ENCODE measurements at regions not wholly inside any gene's neighbourhood (a gene's known extent, or its start where the extent isn't known, plus 50 kb on each side); places are given as distances from the start of the nearest gene placed in this dataset.

- H3K36me3 ChIP-seq, result no peaks in the 10 kb centered on the region
- TF ChIP-seq, protein P1, sequence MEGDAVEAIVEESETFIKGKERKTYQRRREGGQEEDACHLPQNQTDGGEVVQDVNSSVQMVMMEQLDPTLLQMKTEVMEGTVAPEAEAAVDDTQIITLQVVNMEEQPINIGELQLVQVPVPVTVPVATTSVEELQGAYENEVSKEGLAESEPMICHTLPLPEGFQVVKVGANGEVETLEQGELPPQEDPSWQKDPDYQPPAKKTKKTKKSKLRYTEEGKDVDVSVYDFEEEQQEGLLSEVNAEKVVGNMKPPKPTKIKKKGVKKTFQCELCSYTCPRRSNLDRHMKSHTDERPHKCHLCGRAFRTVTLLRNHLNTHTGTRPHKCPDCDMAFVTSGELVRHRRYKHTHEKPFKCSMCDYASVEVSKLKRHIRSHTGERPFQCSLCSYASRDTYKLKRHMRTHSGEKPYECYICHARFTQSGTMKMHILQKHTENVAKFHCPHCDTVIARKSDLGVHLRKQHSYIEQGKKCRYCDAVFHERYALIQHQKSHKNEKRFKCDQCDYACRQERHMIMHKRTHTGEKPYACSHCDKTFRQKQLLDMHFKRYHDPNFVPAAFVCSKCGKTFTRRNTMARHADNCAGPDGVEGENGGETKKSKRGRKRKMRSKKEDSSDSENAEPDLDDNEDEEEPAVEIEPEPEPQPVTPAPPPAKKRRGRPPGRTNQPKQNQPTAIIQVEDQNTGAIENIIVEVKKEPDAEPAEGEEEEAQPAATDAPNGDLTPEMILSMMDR (IDR thresholded peaks at IDR 0.05), result no peak
- no peak for TF ChIP-seq POLR2A (IDR thresholded peaks at IDR 0.05)
- no peak for TF ChIP-seq EP300 (IDR thresholded peaks at IDR 0.05)
- TF ChIP-seq POLR2AphosphoS5 (IDR thresholded peaks at IDR 0.05), result no peak
- no peaks in the 10 kb centered on the region for H3K9me3 ChIP-seq
- H3K4me1 ChIP-seq, result no peaks in the 10 kb centered on the region
- H3K27ac ChIP-seq, result no peak overlapping the region
- DNase-seq (ENCODE audit: low spot score in 2 of 2), result no peak
- no peak overlapping the region for H3K4me3 ChIP-seq
- no peaks in the 10 kb centered on the region for H3K27me3 ChIP-seq
- 27% methylated on average over 4 of the region's 4 CpGs for WGBS
Observed at GRCh38 chr6:104332364-104332763, 527.4 kb downstream of the HACE1 start.

DNA sequence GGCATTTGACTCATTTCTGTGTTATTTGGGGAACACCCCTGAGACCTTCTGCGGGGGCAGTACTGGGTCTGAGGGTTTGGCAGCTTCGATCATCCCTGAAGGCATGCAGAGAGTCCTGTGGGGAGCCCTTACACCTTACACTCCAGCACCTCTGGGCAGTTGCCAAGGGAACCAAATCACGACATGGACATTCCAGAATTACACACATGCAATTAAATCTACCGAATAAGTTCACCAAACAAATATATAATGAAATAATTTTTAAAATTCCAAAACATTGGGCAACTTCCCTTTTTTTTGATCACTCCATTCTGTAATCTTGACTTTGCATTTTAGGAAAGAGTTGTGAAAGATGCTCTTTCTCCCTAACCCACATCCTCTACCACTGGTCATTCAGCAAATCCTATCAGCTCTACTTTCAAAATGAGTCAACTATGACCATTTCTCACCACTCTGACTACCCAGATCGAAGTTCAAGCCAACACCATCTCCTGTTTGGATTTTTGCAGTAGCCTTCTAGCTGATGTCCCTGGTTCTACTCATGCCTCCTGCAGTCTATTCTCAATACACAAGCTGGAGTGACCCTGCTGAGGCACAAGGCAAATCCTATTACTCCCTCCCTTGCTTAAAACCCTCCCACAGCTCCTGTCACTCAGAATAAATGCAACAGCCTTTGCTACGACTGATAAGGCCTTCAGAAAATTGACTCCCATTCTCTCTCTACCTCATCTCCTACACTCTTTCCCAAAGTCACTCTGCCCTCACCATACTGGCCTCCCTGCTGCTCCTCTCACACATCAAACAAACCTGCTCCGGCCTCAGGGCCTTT is 533.3 kb downstream of the HACE1 start:
- WGBS, result 54% methylated on average over 7 of the region's 7 CpGs
- H3K27me3 ChIP-seq, result no peaks in the 10 kb centered on the region
- H3K4me1 ChIP-seq, result no peaks in the 10 kb centered on the region
- no peak overlapping the region for H3K27ac ChIP-seq
- no peak overlapping the region for H3K4me3 ChIP-seq
- H3K36me3 ChIP-seq, result no peaks in the 10 kb centered on the region
- H3K9me3 ChIP-seq, result no peaks in the 10 kb centered on the region
- TF ChIP-seq POLR2A (IDR thresholded peaks at IDR 0.05) (no peak), EP300 (IDR thresholded peaks at IDR 0.05) (no peak), POLR2AphosphoS5 (IDR thresholded peaks at IDR 0.05) (no peak)
- TF ChIP-seq, protein P1 (IDR thresholded peaks at IDR 0.05), result no peak
- peak in 1 of 2 donors; percentile 69 for DNase-seq (ENCODE audit: low spot score in 2 of 2)

- no peak for DNase-seq (ENCODE audit: low spot score in 2 of 2)
- Histone ChIP-seq H3K9me3 (no peaks in the 10 kb centered on the region), H3K4me3 (no peak overlapping the region), H3K27ac (no peak overlapping the region), H3K36me3 (no peaks in the 10 kb centered on the region), H3K27me3 (no peaks in the 10 kb centered on the region), H3K4me1 (no peaks in the 10 kb centered on the region)
- TF ChIP-seq EP300 (IDR thresholded peaks at IDR 0.05) (no peak), POLR2A (IDR thresholded peaks at IDR 0.05) (no peak), POLR2AphosphoS5 (IDR thresholded peaks at IDR 0.05) (no peak)
- TF ChIP-seq, protein P1 (IDR thresholded peaks at IDR 0.05), result peak in 1 of 2 donors; percentile 54
- WGBS, result 15% methylated on average over 9 of the region's 9 CpGs
Observed at GRCh38 chr6:104325341-104326172, 534.2 kb downstream of the HACE1 start.

DNA sequence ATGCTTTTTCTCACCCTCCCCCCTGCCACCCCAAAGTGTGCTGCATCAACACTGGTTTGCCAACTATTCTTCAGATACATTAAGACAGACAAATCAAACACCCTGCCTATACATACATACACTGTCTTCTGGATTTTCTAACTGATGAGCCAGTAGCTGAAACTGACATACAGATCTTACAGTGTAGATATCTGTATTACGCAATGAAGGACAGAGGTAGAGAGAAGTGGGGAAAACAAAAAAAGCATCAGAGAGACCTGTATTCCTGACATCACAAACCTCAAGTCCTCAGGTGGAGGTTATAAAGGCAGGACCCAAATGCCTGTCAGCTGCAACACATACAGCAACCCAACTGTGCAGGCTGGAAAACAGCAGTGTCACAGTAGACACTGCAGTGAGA is 535.4 kb downstream of the HACE1 start:
- DNase-seq (ENCODE audit: low spot score in 2 of 2), result no peak
- Histone ChIP-seq H3K4me1 (no peaks in the 10 kb centered on the region), H3K4me3 (no peak overlapping the region), H3K36me3 (no peaks in the 10 kb centered on the region), H3K27me3 (no peaks in the 10 kb centered on the region), H3K9me3 (no peaks in the 10 kb centered on the region), H3K27ac (no peak overlapping the region)
- TF ChIP-seq EP300 (IDR thresholded peaks at IDR 0.05) (no peak), POLR2AphosphoS5 (IDR thresholded peaks at IDR 0.05) (no peak), POLR2A (IDR thresholded peaks at IDR 0.05) (no peak)
- TF ChIP-seq, protein P1 (IDR thresholded peaks at IDR 0.05), result no peak
- WGBS, result 100% methylated on average over 1 of the region's 1 CpG

- Histone ChIP-seq H3K27me3 (no peaks in the 10 kb centered on the region), H3K9me3 (no peaks in the 10 kb centered on the region), H3K27ac (no peak overlapping the region), H3K4me1 (no peaks in the 10 kb centered on the region), H3K4me3 (no peak overlapping the region), H3K36me3 (no peaks in the 10 kb centered on the region)
- TF ChIP-seq POLR2A (IDR thresholded peaks at IDR 0.05) (no peak), EP300 (IDR thresholded peaks at IDR 0.05) (no peak), POLR2AphosphoS5 (IDR thresholded peaks at IDR 0.05) (no peak)
- TF ChIP-seq, protein P1 (IDR thresholded peaks at IDR 0.05), result no peak
- DNase-seq (ENCODE audit: low spot score in 2 of 2), result no peak
- 66% methylated on average over 5 of the region's 5 CpGs for WGBS
Observed at GRCh38 chr6:104322841-104323240, 536.9 kb downstream of the HACE1 start.
